HG03520 (cell line): ENCODE measurements at regions not wholly inside any gene's neighbourhood (a gene's known extent, or its start where the extent isn't known, plus 50 kb on each side); places are given as distances from the start of the nearest gene placed in this dataset.
A peak's percentile ranks its signal among the peaks of the same experiment; 100 is the strongest.

ENCODE experiments used
- ATAC-seq: cut with Tn5 transposase; IDR thresholded peaks from one replicate; pipeline ENCODE4 v1.9.1; 2021; ENCODE audit warnings: mild to moderate bottlenecking, moderate library complexity; ENCODE audit not compliant: unreplicated experiment

- ATAC-seq = no peak
Observed at GRCh38 chr1:224504297-224505041, 69.9 kb upstream of the WDR26 start.

- no peak for ATAC-seq
Observed at GRCh38 chr1:224505454-224506093, 71.0 kb upstream of the WDR26 start.

- ATAC-seq = no peak
Observed at GRCh38 chr1:224506141-224506814, 71.7 kb upstream of the WDR26 start.

GRCh38 chr1:224507771-224508523 is 73.3 kb upstream of the WDR26 start:
- no peak for ATAC-seq

- ATAC-seq = no peak
Observed at GRCh38 chr1:224509907-224510306, 75.3 kb upstream of the WDR26 start.

GRCh38 chr1:224510880-224511645 is 76.5 kb upstream of the WDR26 start:
- no peak for ATAC-seq

GRCh38 chr1:224512600-224513151 is 78.1 kb upstream of the WDR26 start:
- no peak for ATAC-seq

- no peak for ATAC-seq
Observed at GRCh38 chr1:224513383-224513782, 78.8 kb upstream of the WDR26 start.

GRCh38 chr1:224513787-224514209 is 79.2 kb upstream of the WDR26 start:
- ATAC-seq = peak; percentile 95

- ATAC-seq = no peak
Observed at GRCh38 chr1:224517171-224517570, 82.6 kb upstream of the WDR26 start.

- ATAC-seq = no peak
Observed at GRCh38 chr1:224518528-224518927, 83.9 kb upstream of the WDR26 start.

- ATAC-seq = no peak
Observed at GRCh38 chr1:224519874-224520273, 85.3 kb upstream of the WDR26 start.

GRCh38 chr1:224520808-224521207 is 86.2 kb upstream of the WDR26 start:
- ATAC-seq = no peak

GRCh38 chr1:224521904-224522734 is 87.5 kb upstream of the WDR26 start:
- ATAC-seq = no peak

GRCh38 chr1:224523676-224524075 is 89.1 kb upstream of the WDR26 start:
- ATAC-seq = no peak

GRCh38 chr1:224524679-224525078 is 90.1 kb upstream of the WDR26 start:
- no peak for ATAC-seq

- no peak for ATAC-seq
Observed at GRCh38 chr1:224525411-224526040, 90.6 kb upstream of the CNIH3 start.

- no peak for ATAC-seq
Observed at GRCh38 chr1:224526771-224527170, 89.3 kb upstream of the CNIH3 start.

GRCh38 chr1:224528900-224529299 is 87.2 kb upstream of the CNIH3 start:
- no peak for ATAC-seq
